CD4-positive, alpha-beta T cell treated with Interleukin-17A for 1 hour (primary cell): ENCODE measurements at regions not wholly inside any gene's neighbourhood (a gene's known extent, or its start where the extent isn't known, plus 50 kb on each side); places are given as distances from the start of the nearest gene placed in this dataset.

Source experiments
- DNase-seq: peaks from one replicate; pipeline ENCODE4 v3.0.0-alpha.2; 2020

DNA sequence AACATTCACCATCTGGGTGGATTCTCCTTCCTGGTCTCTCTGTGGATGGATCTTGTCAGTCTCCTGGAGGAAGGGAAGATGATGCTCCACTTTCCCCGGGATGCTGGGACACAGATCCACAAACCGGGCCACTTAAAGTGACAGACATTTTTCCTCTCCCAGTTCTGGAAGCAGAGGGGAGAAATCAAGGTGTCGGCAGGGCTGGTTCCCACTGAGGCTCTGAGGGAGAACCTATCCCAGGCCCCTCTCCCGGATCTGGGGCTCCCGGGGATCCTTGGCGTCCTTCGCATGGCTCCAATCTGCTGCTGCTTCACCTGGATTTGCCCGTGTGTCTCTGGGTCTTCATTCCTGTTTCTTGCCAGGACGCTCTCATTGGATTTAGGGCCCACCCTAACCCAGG is 263.1 kb upstream of the TNRC6C start:
- DNase-seq, result no peak

DNA sequence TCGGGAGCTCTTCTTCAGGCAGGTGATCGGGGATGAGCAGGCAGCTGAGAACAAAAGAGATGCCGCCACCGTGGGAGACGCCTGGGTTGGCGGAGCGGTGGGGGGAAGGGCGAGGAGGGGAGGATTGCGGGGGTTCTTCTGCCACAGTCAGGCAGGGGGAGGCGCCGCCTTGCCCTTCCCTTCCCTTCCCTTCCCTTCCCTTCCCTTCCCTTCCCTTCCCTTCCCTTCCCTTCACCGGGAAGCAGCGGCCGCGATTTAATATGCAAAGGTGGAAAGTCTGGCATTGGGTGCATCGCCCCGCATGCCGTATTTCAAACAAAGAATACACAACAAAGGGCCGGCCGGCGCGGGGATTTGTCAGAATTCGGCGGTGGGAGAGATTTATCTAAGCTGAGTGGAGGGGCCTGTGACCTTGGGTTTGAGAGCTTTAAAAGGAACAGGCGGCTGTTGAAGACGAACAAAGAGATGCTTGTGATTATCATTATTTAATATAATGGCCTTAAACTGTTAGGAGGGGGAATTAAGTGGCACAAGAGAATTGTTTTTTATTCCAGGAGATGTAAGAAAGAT is 262.3 kb upstream of the TNRC6C start:
- no peak for DNase-seq

- DNase-seq, result peak; percentile 5
Observed at GRCh38 chr17:77696721-77697460, 261.6 kb upstream of the TNRC6C start.

GRCh38 chr17:77697480-77698400 is 260.8 kb upstream of the TNRC6C start:
- no peak for DNase-seq

GRCh38 chr17:77698903-77699623 is 259.4 kb upstream of the TNRC6C start:
- no peak for DNase-seq

DNA sequence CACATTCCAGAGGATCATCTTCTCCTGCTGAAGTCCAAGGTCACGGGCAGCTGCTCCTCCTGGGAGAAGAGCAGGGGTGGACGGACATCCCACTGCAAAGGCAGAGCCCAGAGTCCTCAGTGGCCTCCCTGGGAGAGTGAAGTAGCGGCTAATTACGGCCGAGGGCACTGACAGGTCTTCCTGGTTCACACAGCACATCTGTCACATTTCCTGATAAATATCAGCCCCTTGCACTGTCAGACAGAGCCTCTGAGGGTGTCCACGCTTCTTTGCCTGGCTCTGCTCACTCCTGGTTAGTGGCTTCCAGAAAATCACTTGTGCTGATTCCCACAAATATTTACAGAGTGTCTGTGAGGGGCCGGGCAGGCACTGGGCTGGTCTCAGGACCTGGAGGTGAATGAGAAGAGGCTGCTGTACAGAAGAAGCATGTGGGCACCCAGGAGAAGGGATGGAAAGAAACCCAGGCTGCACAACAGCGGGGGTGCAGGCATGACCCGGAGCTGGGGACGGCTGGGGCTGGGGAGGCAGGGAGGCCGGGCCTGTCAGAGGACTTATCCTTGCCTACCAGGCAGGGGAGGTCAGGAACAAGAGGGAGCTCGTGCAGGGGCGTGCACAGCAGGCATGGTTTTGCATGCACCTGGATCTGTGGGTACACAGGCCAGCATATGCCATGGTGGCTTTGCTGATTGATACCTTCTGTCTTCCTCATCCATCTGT is 258.2 kb upstream of the TNRC6C start:
- DNase-seq, result no peak

DNA sequence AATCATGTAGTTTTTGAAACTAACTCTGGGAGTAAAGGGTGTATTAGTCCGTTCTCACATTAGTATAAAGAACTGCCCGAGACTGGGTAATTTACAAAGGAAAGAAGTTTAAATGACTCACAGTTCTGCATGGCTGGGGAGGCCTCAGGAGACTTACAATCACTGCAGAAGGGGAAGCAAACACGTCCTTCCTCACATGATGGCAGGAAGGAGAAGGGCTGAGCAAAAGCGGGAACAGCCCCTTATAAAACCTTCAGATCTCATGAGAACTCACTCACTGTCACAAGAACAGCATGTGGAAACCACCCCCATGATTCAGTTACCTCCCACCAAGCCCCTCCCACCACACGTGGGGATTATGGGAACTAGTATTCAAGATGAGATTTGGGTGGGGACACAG is 256.5 kb upstream of the TNRC6C start:
- DNase-seq, result no peak

GRCh38 chr17:77704048-77704815 is 254.3 kb upstream of the TNRC6C start:
- no peak for DNase-seq

- no peak for DNase-seq
Observed at GRCh38 chr17:77706938-77707337, 251.6 kb upstream of the TNRC6C start.

DNA sequence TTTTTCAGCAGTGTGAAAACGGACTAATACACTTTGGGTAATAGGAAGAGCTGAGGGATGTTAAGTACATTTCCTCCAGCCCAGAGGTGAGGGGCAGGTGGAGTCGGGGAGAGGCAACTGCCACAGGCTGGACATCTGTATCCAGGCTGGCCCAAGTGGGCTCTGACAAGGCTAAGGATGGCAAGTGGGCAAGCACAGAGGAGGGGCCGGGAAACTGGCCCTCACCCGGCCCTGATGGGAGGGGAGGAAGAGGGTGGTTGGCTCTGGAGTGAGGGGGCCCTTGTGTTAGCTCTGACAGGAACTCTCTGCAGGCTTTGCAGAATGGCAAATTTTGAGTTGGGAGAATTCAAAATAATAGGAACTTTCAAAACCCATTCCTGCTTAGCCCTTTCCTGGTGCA is 251.0 kb upstream of the TNRC6C start:
- no peak for DNase-seq

GRCh38 chr17:77708049-77708448 is 250.5 kb upstream of the TNRC6C start:
- no peak for DNase-seq

DNA sequence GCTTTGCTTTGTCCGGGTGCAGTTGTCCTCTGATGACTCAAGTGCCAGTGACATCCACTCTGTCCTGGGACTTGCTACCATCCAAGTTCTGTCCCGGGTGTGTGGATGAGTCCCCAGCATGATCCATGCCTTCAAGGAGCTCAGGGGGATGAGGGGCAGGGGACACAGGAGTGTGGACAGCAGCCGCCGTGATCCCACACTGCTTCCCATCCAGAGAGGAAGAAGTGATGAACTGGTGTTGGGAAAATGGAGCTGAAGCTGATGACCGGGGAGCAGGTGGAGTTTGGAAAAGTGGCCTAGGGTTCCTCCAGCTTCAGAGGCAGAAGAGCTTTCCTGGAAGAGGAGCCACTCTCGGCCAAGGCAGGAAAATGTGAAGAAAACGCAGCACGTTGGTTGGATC is 249.6 kb upstream of the TNRC6C start:
- no peak for DNase-seq

- no peak for DNase-seq
Observed at GRCh38 chr17:77709594-77709993, 248.9 kb upstream of the TNRC6C start.

DNA sequence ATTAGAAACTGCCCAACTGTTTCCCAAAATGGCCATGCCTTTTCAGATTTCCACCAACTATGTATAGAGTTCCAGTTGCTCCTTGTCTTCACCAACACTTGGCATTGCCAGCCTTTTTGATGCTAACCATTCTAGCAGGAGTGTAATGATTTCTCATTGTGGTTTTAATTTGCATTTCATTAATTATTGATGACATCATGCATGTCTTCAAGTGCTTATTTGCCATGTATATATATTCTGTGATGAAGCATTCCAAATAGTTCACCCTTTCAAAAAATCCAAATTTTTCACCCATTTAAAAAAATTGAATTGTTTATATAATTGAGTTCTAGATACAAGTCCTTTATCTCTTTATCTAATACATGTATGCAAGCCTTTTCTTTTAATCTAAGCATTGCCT is 245.9 kb upstream of the TNRC6C start:
- DNase-seq, result no peak

DNA sequence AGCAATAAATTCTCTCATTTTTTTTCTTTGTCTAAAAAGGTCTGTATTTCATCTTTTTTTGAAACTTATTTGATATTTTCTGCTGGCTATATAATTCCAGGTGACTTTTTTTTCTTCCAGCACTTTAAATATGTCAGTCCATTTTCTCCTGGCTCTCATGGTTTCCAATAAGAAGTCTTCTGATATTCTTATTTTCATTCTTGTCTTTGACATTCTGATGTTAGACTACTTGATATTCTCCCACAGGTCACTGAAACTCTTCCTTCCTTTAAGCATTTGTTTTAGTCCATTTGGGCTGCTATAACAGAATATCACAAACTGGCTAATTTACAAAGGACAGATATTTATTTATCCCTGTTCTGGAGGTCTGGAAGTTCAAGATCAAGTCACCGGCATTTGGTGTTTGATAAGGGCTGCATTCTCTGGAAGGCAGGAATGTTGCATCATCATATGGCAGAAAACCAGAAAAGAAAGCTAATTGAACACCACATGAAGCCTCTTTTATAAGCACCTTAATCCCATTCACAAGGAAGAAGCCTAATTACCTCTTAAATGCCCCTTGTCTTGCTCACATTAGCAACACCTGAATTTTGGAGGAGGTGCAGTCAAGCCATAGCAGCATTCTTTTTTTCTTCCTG is 242.1 kb upstream of the TNRC6C start:
- no peak for DNase-seq

GRCh38 chr17:77717941-77718668 is 240.4 kb upstream of the TNRC6C start:
- DNase-seq, result no peak

DNA sequence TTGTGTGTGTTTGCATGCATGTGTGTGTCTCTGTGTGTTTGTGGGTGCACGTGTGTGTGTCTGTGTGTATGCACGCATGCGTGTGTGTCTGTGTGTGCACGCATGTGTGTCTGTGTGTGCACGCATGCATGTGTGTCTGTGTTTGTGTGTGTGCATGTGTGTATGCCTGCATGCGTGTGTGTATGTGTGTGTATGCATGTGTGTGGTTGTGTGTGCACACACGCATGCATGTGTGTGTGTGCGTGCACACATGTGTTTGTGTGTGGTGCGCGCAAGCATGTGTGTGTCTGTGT is 239.9 kb upstream of the TNRC6C start:
- DNase-seq, result no peak

GRCh38 chr17:77719806-77720205 is 238.7 kb upstream of the TNRC6C start:
- no peak for DNase-seq

DNA sequence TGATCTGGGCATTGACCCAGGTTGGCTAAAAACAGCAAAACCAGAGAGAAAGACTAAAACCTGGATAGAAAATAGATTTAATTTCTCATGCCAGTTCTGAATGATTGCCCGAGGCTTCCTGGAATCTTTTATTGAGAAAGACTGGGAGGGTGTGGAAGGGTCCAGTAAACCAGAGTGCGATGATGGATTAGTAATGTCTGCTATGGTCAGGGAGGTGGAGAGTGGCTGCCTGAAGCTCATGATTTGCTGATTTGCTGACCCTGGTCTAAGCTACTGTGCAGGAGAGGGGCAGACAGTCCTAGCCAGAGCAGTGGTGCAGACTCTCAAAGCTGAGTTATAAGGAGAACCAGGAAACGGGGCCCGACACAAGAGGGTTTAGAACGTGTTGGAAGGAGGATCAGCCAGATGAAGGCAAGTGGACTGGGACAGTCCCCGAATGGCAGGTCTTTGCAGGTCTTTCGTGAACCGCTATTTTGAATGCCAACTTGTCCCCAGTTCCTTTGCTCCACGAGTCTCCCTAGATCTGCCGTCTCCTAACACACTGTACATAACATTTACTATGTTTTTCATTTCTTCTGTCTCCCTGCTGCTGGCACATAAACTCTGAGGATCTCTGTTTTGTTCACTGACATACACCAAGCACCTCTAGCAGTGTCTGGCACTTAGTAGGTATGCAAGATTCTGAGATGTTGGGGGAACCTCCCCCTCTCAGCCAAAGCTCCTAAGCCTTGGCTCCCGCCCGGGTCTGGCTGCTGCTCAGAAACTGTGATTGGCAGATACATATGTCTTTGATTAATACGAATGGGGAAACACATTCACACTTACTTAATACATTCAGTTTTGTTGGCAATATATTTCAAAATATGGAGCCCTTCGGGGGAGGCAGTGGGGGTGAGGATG is 237.3 kb upstream of the TNRC6C start:
- DNase-seq, result no peak

DNA sequence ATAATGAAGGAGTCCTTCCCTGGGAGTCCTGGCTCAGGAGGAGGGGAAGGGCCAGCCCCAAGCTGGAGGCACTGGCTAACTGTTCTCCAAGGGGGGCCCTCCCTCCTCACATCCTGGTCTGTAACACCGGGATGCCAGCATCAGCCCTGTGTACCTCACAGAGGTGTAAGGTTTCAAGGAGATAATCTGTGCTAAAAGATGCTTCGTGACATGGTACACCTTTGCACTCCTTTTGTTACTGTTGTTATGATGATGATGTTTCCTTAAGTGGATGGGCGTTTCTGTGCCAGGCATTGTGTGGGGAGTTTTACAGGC is 236.7 kb upstream of the TNRC6C start:
- no peak for DNase-seq
